ENCODE measurements at regions not wholly inside any gene's neighbourhood (a gene's known extent, or its start where the extent isn't known, plus 50 kb on each side); places are given as distances from the start of the nearest gene placed in this dataset.

GRCh38 chr21:35414056-35414455 lies 365.0 kb upstream of the RUNX1 start:
- H3K36me3 ChIP-seq (ENCODE audit: insufficient read depth, low read length): no peaks in the 10 kb centered on the region
- H3K4me3 ChIP-seq (ENCODE audit: low read length, poor library complexity, severe bottlenecking): no peak overlapping the region
- H3K79me2 ChIP-seq (ENCODE audit: insufficient read depth, low read length): no peaks in the 10 kb centered on the region
- no peaks in the 10 kb centered on the region for H4K20me1 ChIP-seq (ENCODE audit: insufficient read depth, low read length, poor library complexity, severe bottlenecking)
- no peaks in the 10 kb centered on the region for H3K4me1 ChIP-seq (ENCODE audit: insufficient read depth, low read length, poor library complexity, severe bottlenecking)
- H3K27me3 ChIP-seq (ENCODE audit: insufficient read depth, low read length, poor library complexity, severe bottlenecking): no peaks in the 10 kb centered on the region
- no peak overlapping the region for H3K9ac ChIP-seq (ENCODE audit: low read depth, low read length, poor library complexity, severe bottlenecking)
- no peaks in the 10 kb centered on the region for H3K9me3 ChIP-seq (ENCODE audit: insufficient read depth, low read depth, low read length)
- TF ChIP-seq, protein P1, sequence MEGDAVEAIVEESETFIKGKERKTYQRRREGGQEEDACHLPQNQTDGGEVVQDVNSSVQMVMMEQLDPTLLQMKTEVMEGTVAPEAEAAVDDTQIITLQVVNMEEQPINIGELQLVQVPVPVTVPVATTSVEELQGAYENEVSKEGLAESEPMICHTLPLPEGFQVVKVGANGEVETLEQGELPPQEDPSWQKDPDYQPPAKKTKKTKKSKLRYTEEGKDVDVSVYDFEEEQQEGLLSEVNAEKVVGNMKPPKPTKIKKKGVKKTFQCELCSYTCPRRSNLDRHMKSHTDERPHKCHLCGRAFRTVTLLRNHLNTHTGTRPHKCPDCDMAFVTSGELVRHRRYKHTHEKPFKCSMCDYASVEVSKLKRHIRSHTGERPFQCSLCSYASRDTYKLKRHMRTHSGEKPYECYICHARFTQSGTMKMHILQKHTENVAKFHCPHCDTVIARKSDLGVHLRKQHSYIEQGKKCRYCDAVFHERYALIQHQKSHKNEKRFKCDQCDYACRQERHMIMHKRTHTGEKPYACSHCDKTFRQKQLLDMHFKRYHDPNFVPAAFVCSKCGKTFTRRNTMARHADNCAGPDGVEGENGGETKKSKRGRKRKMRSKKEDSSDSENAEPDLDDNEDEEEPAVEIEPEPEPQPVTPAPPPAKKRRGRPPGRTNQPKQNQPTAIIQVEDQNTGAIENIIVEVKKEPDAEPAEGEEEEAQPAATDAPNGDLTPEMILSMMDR (conservative IDR thresholded peaks at IDR 0.05; ENCODE audit: low read length): no peak
- no peak for TF ChIP-seq EZH2phosphoT487 (IDR thresholded peaks at IDR 0.05; ENCODE audit: borderline replicate concordance)
- no peak overlapping the region for H2AFZ ChIP-seq (ENCODE audit: low read length)
- no peaks in the 10 kb centered on the region for H3F3A ChIP-seq (ENCODE audit: low read depth)
- H3K9me2 ChIP-seq (replicated peaks; ENCODE audit: low read depth, low read length): no peaks in the 10 kb centered on the region
- no peak overlapping the region for H3K4me2 ChIP-seq (ENCODE audit: low read depth, low read length, poor library complexity, severe bottlenecking)

GRCh38 chr21:35412231-35412630 lies 363.1 kb upstream of the RUNX1 start:
- Histone ChIP-seq H4K20me1 (ENCODE audit: insufficient read depth, low read length, poor library complexity, severe bottlenecking) (no peaks in the 10 kb centered on the region), H3K4me2 (ENCODE audit: low read depth, low read length, poor library complexity, severe bottlenecking) (no peak overlapping the region), H2AFZ (ENCODE audit: low read length) (no peak overlapping the region), H3K4me3 (ENCODE audit: low read length, poor library complexity, severe bottlenecking) (no peak overlapping the region), H3K4me1 (ENCODE audit: insufficient read depth, low read length, poor library complexity, severe bottlenecking) (no peaks in the 10 kb centered on the region), H3K27me3 (ENCODE audit: insufficient read depth, low read length, poor library complexity, severe bottlenecking) (no peaks in the 10 kb centered on the region), H3K36me3 (ENCODE audit: insufficient read depth, low read length) (no peaks in the 10 kb centered on the region), H3K9me3 (ENCODE audit: insufficient read depth, low read depth, low read length) (no peaks in the 10 kb centered on the region), H3K9ac (ENCODE audit: low read depth, low read length, poor library complexity, severe bottlenecking) (no peak overlapping the region), H3K9me2 (replicated peaks; ENCODE audit: low read depth, low read length) (no peaks in the 10 kb centered on the region), H3K79me2 (ENCODE audit: insufficient read depth, low read length) (no peaks in the 10 kb centered on the region), H3F3A (ENCODE audit: low read depth) (no peaks in the 10 kb centered on the region)
- TF ChIP-seq, protein P1 (conservative IDR thresholded peaks at IDR 0.05; ENCODE audit: low read length): no peak
- TF ChIP-seq EZH2phosphoT487 (IDR thresholded peaks at IDR 0.05; ENCODE audit: borderline replicate concordance): no peak

DNA sequence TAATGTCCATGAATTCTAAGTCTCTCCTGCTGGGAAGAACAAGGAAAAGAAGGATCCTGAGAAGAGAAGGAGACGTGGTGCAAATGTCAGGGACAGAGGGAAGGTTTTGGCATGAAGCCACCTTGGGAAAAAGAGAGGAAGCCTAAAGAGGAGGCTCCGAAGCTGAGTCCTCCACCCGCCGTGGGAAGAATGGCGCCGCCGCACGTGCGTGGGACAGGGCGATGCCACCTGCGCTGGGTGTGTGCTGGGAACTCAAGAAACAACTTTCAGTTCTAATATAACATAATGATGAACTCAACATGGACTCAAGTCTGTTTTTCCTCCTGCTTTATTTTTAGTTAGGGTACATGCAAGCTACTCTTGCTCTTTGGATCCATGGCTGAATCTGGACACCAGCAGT lies 362.3 kb upstream of the RUNX1 start:
- no peak overlapping the region for H2AFZ ChIP-seq (ENCODE audit: low read length)
- no peak for TF ChIP-seq EZH2phosphoT487 (IDR thresholded peaks at IDR 0.05; ENCODE audit: borderline replicate concordance)
- TF ChIP-seq, protein P1 (conservative IDR thresholded peaks at IDR 0.05; ENCODE audit: low read length): no peak
- no peaks in the 10 kb centered on the region for H3F3A ChIP-seq (ENCODE audit: low read depth)
- no peaks in the 10 kb centered on the region for H3K9me2 ChIP-seq (replicated peaks; ENCODE audit: low read depth, low read length)
- no peak overlapping the region for H3K4me3 ChIP-seq (ENCODE audit: low read length, poor library complexity, severe bottlenecking)
- no peaks in the 10 kb centered on the region for H3K79me2 ChIP-seq (ENCODE audit: insufficient read depth, low read length)
- H3K36me3 ChIP-seq (ENCODE audit: insufficient read depth, low read length): no peaks in the 10 kb centered on the region
- no peaks in the 10 kb centered on the region for H3K9me3 ChIP-seq (ENCODE audit: insufficient read depth, low read depth, low read length)
- no peaks in the 10 kb centered on the region for H3K4me1 ChIP-seq (ENCODE audit: insufficient read depth, low read length, poor library complexity, severe bottlenecking)
- no peaks in the 10 kb centered on the region for H3K27me3 ChIP-seq (ENCODE audit: insufficient read depth, low read length, poor library complexity, severe bottlenecking)
- H4K20me1 ChIP-seq (ENCODE audit: insufficient read depth, low read length, poor library complexity, severe bottlenecking): no peaks in the 10 kb centered on the region
- H3K4me2 ChIP-seq (ENCODE audit: low read depth, low read length, poor library complexity, severe bottlenecking): no peak overlapping the region
- no peak overlapping the region for H3K9ac ChIP-seq (ENCODE audit: low read depth, low read length, poor library complexity, severe bottlenecking)
